ENCODE measurements at regions not wholly inside any gene's neighbourhood (a gene's known extent, or its start where the extent isn't known, plus 50 kb on each side); places are given as distances from the start of the nearest gene placed in this dataset.

DNA sequence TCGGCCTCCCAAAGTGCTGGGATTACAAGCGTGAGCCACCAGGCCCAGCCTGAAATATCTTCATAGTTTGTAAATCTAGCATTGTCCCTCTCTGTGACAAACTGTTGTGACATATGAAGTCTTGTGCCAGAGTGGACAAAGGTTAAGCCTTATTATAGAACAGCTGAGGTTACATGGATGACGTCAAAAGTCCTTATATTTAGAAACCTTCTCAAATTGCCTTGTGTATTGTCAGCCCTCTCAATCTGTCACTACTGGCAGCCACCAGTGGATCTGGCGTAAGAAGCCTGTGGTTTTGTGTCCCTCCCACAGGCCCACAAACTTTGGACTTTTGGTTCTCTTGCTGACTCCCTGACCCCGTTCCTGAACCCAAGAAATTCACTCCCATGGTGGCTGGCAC lies 79.4 kb upstream of the CCDC112 start:
- TF ChIP-seq POLR2A (IDR thresholded peaks at IDR 0.05) (no peak), CTCF (IDR thresholded peaks at IDR 0.05) (no peak), EP300 (IDR thresholded peaks at IDR 0.05) (no peak)

Measured in ovary (tissue), 3 donors.